ENCODE measurements at regions not wholly inside any gene's neighbourhood (a gene's known extent, or its start where the extent isn't known, plus 50 kb on each side); places are given as distances from the start of the nearest gene placed in this dataset.
"Not testable (repeated sequence)": the region's sequence is repeated elsewhere in the genome, so short reads cannot be mapped to it uniquely, and the experiment has no call there.

- no peaks in the 10 kb centered on the region for H3K4me1 ChIP-seq (ENCODE audit: control insufficient read depth, insufficient read depth, low read length)
- no peaks in the 10 kb centered on the region for H3K36me3 ChIP-seq (ENCODE audit: insufficient read depth, low read length)
- H3K4me3 ChIP-seq (ENCODE audit: low read length): no peak overlapping the region
- H3K9me3 ChIP-seq (replicated peaks; ENCODE audit: low read length): no peaks in the 10 kb centered on the region
- no peak overlapping the region for H3K4me2 ChIP-seq (ENCODE audit: low read length)
- no peaks in the 10 kb centered on the region for H3K27me3 ChIP-seq (ENCODE audit: control insufficient read depth, insufficient read depth, low read length)
- no peak overlapping the region for H3K9ac ChIP-seq (ENCODE audit: low read depth, low read length)
These were observed 92.1 kb upstream of the SFRP2 start for GRCh38 chr4:153880983-153881382.

- Histone ChIP-seq H3K27me3 (ENCODE audit: control insufficient read depth, insufficient read depth, low read length) (no peaks in the 10 kb centered on the region), H3K36me3 (ENCODE audit: insufficient read depth, low read length) (no peaks in the 10 kb centered on the region), H3K4me1 (ENCODE audit: control insufficient read depth, insufficient read depth, low read length) (no peaks in the 10 kb centered on the region), H3K9me3 (replicated peaks; ENCODE audit: low read length) (no peaks in the 10 kb centered on the region), H3K4me2 (ENCODE audit: low read length) (no peak overlapping the region), H3K4me3 (ENCODE audit: low read length) (no peak overlapping the region), H3K9ac (ENCODE audit: low read depth, low read length) (no peak overlapping the region)
These were observed 89.0 kb upstream of the SFRP2 start for GRCh38 chr4:153877898-153878297.

GRCh38 chr4:153873741-153874140 is 84.9 kb upstream of the SFRP2 start:
- no peak overlapping the region for H3K4me2 ChIP-seq (ENCODE audit: low read length)
- no peaks in the 10 kb centered on the region for H3K36me3 ChIP-seq (ENCODE audit: insufficient read depth, low read length)
- no peak overlapping the region for H3K9ac ChIP-seq (ENCODE audit: low read depth, low read length)
- no peaks in the 10 kb centered on the region for H3K9me3 ChIP-seq (replicated peaks; ENCODE audit: low read length)
- H3K4me1 ChIP-seq (ENCODE audit: control insufficient read depth, insufficient read depth, low read length): no peaks in the 10 kb centered on the region
- H3K4me3 ChIP-seq (ENCODE audit: low read length): no peak overlapping the region
- no peaks in the 10 kb centered on the region for H3K27me3 ChIP-seq (ENCODE audit: control insufficient read depth, insufficient read depth, low read length)

GRCh38 chr4:153866766-153867165 is 77.9 kb upstream of the SFRP2 start:
- not testable (repeated sequence) for H3K9me3 ChIP-seq (replicated peaks; ENCODE audit: low read length); H3K9ac ChIP-seq (ENCODE audit: low read depth, low read length); H3K36me3 ChIP-seq (ENCODE audit: insufficient read depth, low read length); H3K4me3 ChIP-seq (ENCODE audit: low read length); H3K27me3 ChIP-seq (ENCODE audit: control insufficient read depth, insufficient read depth, low read length); H3K4me1 ChIP-seq (ENCODE audit: control insufficient read depth, insufficient read depth, low read length); H3K4me2 ChIP-seq (ENCODE audit: low read length)

- H3K9ac ChIP-seq (ENCODE audit: low read depth, low read length): no peak overlapping the region
- no peaks in the 10 kb centered on the region for H3K36me3 ChIP-seq (ENCODE audit: insufficient read depth, low read length)
- no peaks in the 10 kb centered on the region for H3K9me3 ChIP-seq (replicated peaks; ENCODE audit: low read length)
- no peaks in the 10 kb centered on the region for H3K4me1 ChIP-seq (ENCODE audit: control insufficient read depth, insufficient read depth, low read length)
- no peak overlapping the region for H3K4me3 ChIP-seq (ENCODE audit: low read length)
- no peak overlapping the region for H3K4me2 ChIP-seq (ENCODE audit: low read length)
- H3K27me3 ChIP-seq (ENCODE audit: control insufficient read depth, insufficient read depth, low read length): no peaks in the 10 kb centered on the region
These were observed 63.6 kb upstream of the SFRP2 start for GRCh38 chr4:153852501-153852900.

GRCh38 chr4:153850533-153851280 is 61.8 kb upstream of the SFRP2 start:
- no peaks in the 10 kb centered on the region for H3K4me1 ChIP-seq (ENCODE audit: control insufficient read depth, insufficient read depth, low read length)

GRCh38 chr4:153844144-153844543 is 55.3 kb upstream of the SFRP2 start:
- H3K36me3 ChIP-seq (ENCODE audit: insufficient read depth, low read length): no peaks in the 10 kb centered on the region
- no peaks in the 10 kb centered on the region for H3K4me1 ChIP-seq (ENCODE audit: control insufficient read depth, insufficient read depth, low read length)
- H3K4me3 ChIP-seq (ENCODE audit: low read length): no peak overlapping the region
- no peaks in the 10 kb centered on the region for H3K9me3 ChIP-seq (replicated peaks; ENCODE audit: low read length)
- H3K4me2 ChIP-seq (ENCODE audit: low read length): no peak overlapping the region
- H3K9ac ChIP-seq (ENCODE audit: low read depth, low read length): no peak overlapping the region
- no peaks in the 10 kb centered on the region for H3K27me3 ChIP-seq (ENCODE audit: control insufficient read depth, insufficient read depth, low read length)

More at GRCh38 chr4:153850533-153851280, 61.8 kb upstream of the SFRP2 start:
- H3K9ac ChIP-seq (ENCODE audit: low read depth, low read length): no peak overlapping the region
- no peak overlapping the region for H3K4me3 ChIP-seq (ENCODE audit: low read length)
- no peak overlapping the region for H3K4me2 ChIP-seq (ENCODE audit: low read length)
- no peaks in the 10 kb centered on the region for H3K27me3 ChIP-seq (ENCODE audit: control insufficient read depth, insufficient read depth, low read length)
- no peaks in the 10 kb centered on the region for H3K36me3 ChIP-seq (ENCODE audit: insufficient read depth, low read length)
- no peaks in the 10 kb centered on the region for H3K9me3 ChIP-seq (replicated peaks; ENCODE audit: low read length)
